NCI-H1417 (cell line): ENCODE measurements at regions not wholly inside any gene's neighbourhood (a gene's known extent, or its start where the extent isn't known, plus 50 kb on each side); places are given as distances from the start of the nearest gene placed in this dataset.
"Not testable (repeated sequence)": the region's sequence is repeated elsewhere in the genome, so short reads cannot be mapped to it uniquely, and the experiment has no call there.

Experiments used
- DNase-seq, 3 experiments: peaks; one replicate each; lab custom pipeline; 2025; lab: John Stamatoyannopoulos, UW

DNA sequence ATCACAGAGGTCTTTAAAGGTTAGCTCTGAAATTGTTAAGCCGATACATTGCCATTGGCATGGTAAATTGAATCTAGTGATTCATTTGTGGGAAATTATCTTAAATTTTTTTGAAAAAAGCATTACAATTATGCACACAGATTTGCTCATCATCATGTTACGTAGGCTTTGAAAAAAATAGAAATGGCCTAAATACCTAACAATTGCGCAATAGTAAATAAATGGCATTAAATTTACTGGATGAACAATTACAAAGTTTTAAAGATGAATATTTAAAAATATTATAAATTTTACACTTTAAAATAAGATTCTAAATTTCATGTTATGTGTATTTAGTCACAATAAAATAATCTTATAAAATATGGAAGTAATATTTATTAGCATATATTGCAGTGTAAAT, 171.3 kb downstream of the RPRM start:
- no peak for DNase-seq

DNA sequence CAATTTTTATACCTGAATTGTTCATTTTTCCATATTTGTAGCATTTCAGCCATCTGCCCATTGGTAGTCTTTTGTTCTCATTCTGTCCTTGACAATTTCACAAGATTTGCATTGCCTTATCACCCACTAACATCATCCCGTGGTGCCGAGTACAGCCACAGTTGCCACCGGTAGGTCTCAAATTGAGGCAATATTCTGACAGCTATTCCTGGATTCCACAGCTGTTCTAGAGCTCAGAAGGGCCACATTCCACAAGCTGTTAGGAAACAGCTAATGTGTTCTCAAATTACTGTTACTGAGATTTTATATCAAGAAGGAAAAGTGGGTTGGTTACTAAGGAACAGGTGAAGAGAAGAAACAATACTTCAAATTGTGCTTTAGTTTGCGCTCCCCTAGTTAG, 178.8 kb downstream of the RPRM start:
- no peak for DNase-seq

DNA sequence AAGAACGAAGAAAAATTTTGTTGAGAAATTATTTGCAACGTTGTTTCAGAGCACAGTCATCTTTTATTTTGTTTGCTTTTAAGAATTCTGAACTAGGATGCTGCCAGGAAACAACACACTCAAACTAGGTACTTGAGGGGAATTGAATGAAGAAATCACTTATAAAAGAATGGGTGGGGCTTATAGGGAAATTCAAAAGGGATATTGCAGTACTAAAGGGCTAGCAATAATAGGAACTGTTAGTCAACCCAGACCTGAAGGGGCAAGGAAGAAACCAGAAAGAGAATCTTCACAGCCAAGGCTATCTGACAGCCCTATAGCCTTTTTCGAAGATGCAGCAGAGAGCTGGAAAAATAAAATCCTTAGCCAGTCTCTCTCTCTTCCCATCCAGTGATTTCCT, 179.3 kb downstream of the RPRM start:
- DNase-seq, result no peak

DNA sequence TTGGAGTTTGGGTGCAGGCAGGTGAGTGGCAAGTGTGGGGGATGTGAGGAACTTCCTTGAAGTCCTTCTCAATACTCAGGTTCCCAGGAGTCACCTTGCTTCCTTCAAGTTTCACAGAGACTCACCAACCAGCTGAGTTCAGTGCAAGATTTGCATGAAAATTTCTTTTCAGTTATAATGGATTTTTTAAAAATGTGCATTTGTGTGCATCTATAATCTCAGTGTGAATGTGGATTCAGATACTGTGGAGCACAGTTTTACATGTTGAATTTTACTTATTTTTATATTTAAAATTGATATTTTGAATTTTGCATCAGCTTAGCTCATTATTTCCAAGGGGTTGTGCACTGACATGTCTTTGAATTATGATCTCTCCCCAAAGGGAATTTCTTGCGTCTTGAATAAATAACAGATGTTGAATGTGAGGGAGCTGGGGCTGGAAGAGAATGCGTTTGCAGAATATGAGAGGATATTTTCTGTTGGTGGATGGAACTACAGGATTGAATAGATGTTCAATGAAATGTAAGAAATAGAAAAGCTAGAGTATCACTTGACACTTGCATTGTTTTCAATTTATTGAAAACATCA, 184.3 kb downstream of the RPRM start:
- no peak for DNase-seq

DNA sequence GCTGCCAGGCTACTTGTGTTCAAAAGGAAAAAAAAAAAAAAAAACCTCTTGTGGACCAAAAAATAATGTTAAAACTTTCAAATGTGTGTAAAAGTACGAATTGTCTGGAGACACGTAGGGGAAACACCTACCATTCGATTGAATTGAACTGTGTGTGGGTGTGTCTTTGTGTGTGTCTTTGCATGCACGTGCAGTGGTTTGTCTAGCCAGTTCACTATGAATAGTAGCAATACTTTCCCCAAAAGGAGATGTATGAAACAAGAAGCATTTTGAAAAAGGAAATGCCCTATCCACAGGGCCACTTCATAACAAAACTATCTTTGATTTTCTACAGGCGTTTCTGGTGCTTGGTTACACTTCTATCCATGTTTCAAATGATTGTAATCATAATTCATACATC, 186.8 kb downstream of the RPRM start:
- DNase-seq, result no peak

DNA sequence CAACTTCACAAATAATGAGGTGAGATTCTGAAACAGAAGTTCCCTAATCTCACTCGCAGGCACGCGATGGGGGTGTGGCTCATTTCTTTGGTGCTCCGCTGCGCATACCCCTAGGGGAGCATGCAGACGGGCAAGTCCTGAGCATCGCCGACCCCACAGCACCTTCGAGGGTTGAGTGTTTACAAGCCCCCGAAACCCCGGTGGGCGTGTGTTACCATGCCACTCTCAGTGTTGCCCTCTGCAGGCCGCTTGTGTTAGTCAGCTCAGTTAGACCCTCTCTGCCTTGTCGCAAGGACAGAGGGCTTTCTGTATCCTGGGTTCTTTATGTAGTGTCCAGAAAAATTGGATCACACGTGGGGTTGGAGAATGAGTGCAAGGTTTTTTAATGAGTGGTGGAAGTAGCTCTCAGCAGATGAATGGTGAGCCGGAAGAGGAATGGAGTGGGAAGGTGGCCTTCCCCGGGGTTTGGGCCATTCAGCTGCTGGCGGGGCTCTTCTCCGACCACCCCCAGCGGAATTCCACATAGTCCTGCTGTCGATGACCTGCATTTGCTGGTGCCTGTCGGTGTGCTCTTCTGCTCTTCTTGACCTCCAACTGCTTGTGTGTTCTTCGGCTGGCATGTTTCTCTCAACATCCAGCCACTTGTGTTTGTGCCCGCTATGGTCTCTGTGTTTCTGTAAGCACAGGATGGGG, 191.3 kb downstream of the RPRM start:
- DNase-seq, result no peak

DNA sequence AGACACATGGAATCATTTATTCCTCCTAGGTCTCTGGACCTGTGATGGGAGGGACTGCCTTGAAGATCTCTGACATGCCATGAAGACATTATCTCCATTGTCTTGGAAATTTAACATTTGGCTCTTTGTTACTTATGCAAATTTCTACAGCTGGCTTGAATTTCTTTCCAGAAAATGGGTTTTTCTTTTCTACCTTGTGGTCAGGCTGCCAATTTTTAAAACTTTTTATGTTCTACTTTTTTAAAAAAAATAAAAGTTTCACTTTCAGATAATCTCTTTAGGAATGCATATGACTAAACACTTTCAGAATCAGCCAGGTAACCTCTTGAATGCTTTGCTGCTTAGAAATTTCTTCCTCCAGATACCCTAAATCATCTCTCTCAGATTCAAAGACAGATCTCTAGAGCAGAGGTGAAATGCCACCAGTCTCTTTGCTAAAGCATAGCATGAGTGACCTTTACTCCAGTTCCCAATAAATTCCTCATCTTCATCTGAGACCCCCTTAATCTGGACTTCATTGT, 209.6 kb downstream of the RPRM start:
- no peak for DNase-seq

DNA sequence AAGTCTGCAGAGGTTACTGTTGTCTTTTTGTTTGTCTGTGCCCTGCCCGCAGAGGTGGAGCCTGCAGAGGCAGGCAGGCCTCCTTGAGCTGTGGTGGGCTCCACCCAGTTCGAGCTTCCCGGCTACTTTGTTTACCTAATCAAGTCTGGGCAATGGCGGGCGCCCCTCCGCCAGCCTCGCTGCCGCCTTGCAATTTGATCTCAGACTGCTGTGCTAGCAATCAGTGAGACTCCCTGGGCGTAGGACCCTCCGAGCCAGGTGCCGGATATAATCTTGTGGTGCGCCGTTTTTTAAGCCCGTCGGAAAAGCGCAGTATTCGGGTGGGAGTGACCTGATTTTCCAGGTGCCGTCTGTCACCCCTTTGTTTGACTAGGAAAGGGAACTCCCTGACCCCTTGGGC, 221.7 kb downstream of the RPRM start:
- DNase-seq, result not testable (repeated sequence)

DNA sequence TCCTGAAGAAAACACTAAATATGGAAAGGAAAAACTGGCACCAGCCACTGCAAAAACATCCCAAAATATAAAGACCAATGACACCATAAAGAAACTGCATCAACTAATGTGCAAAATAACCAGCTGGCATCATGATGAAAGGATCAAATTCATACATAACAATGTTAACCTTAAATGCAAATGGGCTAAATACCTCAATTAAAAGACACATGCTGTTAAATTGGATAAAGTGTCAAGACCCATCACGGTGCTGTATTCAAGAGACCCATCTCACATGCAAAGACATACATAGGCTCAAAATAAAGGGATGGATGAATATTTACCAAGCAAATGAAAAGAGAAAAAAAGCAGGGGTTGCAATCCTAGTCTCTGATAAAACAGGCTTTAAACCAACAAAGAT, 231.9 kb downstream of the RPRM start:
- DNase-seq, result not testable (repeated sequence)

DNA sequence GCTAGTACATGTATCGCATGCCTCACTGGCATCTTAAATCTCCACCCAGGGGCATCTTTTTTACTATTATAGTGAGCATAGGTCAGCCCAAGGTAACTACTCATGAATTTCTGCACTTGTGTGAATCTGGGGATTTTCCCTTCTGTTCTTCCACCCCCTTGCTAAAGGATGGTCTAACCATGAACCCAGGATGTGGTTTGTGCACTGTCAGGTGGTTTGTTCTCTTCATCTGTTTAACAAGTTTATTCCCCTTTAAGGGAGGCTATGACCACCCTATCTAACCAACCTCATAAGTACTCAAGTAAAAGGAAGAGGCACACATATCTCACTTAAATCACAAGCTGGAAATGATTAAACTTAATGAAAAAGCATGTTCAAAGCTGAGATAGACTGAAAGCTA, 243.0 kb downstream of the RPRM start:
- DNase-seq, result no peak

DNA sequence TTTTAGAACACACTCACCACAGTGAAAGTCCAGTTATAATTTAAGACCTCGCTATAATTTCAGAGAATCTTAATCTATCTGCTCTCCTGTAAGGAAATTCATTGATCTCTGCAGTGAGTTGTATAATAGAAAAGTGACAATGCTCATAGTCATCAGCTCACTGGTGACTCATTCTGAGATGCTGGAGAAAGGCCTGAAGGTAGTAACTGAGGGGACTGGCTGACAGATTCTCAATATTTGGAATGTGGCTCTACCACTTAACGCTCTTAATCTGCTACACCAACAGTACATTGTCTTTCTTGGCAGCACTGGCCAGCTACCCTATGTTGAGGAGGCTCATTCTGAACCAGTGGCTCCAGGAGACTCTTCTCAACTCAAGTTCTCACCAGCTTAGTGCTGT, 246.1 kb downstream of the RPRM start:
- no peak for DNase-seq

DNA sequence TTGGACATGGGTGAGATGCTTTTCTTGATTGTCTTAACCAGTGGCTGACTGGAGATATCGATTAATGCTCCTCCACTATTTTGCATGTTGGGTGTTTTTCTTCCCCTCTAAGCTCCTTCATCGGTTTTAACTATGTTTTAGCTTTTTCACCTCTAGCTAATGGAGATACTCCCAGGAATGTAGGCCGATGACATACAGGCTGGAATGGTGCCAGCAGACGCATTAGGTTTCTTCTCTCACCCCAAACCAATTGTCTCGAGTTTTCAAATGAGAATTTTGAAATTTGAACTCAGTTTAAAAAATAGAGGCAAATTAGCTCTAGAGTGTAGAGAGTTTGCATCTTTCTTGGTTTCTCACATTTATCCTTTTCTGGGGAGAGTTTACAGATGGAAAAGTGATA, 247.6 kb downstream of the RPRM start:
- DNase-seq, result peak in 2 of 3 experiments; percentile 40 to 57

DNA sequence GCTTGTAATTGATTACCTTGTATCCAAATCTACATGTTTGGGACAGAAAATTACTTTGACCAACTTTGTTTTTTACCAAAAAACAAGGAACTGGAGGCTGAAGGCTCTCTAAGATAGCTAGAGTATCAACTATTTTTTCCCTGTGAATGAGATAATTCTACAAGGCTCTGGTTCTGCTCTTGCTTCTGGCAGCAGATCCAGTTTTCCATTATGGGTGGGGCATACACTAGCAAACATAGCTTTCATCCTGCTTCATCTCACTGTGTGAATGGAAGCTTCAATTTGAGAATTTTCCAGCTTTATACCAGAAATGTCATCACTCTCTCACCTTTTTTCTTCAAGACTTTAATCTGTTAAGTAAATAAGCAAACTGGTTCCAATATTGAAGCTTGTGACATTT, 249.7 kb downstream of the RPRM start:
- DNase-seq, result no peak

DNA sequence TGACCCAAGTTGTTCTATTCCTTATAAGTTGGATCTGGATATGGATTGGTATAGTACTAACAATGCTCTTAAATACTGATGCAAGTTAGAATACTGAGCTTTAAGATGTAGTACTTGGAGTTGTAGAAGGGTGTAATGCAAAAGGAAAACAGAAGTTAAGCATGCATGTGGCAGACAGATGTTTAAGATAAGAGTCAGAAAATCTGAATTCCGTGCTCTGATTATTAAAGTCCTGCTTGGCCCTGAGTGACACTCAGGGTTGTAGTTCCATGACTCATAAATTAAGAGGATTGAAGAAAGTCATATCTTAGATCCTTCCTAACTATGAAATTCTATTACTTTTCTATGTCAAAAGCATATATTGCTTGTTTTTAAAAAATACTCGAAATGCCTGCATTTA, 250.6 kb downstream of the RPRM start:
- no peak for DNase-seq

DNA sequence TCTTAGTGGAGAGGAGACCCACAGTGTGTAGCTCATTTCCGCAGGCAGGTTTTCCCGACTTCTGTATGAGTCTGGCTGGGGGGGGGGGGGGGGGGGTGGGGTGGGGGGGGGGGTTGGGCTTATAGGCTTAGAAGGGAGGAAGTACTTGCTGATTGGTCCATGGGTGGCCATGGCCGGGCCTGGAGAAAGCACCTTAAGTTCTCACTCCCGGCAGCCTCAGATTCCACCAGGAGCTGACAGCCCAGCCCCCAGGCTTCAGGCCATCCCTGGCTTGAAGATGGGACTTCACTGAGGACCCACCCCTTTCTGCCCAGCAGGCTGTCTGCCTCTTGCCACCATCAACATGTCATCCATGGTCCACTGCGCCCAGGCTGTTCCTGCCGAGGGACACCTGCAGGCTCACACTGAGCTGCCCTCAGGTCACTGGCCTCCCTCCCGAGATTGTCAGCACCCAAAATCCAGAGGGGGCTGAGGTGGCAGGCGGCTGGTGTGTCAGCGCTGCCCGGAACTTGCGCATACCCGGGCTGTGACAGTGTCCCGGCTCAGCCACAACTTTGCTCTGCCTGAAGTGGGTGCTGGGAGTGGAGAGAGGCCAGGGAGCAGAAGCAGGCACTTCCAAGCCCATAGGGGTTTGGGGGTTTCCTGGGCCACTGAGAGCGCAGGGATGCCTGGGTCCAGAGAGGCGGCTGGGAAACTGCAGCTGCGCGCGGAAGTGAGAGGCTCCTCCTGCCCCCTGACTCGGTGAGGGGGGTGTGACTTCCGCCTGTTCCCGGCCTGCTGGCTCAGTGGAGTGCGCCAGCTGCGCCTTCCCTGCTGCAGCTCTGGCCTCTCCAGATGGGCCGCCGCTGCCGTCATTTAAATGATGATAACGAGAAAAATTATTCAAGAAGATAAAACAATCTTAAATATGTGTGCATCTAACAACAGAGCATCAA, 256.1 kb downstream of the RPRM start:
- DNase-seq, result no peak

DNA sequence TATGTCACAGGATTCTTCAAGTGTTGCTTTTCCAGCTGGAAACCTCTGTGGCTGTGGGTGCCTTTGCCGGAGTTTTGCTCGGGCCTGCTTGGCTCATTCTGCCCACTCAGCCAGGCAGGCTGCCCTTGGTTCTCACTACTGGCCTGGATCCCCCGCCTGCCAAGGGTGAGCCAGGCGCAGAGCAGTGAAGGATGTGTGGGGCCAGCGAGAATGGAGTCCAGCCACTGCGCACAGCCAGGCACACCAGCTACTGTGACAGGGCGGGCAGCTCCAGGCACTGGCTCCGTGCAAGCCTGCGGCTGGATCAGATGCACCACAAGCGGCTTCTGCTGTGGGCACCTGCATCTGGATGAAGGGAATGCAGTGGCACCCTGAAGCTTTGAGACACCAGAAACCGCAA, 257.1 kb downstream of the RPRM start:
- DNase-seq, result no peak

DNA sequence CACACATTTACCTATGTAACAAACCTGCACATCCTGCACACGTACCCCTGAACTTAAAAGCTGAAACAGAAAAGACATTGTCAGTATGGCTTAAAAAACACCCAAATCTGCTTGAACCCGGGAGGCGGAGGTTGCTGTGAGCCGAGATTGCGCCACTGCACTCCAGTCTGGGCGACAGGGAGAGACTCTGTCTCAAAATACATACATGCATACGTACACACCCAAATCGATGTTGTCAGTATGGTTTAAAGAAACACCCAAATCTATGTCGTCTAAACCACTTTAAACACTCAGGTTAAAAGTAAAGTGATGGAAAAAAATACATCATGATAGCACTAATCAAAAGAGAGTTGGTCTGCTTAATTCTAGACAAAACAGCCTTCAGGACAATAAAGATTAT, 257.5 kb downstream of the RPRM start:
- no peak for DNase-seq

DNA sequence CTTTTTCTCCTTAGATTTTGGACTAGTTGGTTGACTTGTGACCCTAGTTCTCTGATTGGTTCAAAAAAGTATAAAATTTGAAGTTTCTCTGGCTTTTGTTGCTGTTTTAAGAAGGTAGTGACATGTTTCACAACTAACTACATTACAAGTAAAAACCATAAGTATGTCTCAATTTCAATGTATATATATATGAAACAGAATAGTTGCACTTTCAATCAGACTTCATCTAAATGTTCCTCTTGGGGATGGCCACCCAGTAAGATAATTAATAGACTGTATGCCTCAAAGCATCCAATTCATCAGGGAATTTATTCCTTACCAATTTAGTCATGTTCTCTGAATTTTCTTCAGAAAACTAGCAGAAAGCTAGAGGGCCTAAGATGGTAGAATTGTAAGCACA, 259.7 kb downstream of the RPRM start:
- DNase-seq, result no peak

DNA sequence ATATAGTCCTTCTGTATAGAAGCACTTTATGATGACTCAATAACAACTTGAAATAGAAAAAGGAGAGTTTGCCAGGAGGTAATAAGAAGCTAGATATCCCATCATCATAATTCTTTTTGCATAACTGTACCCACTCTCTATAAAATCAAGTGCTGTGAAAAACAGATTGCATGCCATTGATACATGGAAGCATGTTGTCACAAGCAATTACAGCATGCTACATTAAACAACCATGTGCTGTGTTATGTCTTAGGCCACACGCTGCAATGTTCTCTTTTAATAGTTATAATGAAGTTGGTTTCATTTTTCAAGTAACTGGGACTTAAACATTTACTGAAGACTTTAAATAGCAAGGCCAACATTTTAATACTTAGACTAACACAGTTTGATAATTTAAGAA, 264.2 kb downstream of the RPRM start:
- no peak for DNase-seq

DNA sequence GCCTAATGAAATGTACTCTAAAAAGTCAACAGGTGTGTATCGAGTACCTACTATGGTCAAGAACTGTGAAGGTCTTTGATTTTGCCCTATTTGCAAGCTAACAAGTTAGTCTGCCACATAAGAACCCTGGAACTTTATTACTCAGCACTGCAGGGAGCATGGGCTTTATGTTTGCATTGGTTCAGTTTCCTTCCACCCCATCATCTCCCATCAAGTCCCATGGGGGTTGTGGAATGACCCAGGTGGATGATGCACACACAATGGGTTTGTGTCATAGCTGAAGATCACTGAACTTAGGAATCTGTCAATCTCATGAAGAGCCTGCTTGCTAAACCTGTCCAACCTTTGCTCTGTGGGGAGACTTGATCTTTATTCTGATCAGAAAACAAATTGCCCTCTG, 265.5 kb downstream of the RPRM start:
- peak in 2 of 3 experiments; percentile 3 to 11 for DNase-seq

DNA sequence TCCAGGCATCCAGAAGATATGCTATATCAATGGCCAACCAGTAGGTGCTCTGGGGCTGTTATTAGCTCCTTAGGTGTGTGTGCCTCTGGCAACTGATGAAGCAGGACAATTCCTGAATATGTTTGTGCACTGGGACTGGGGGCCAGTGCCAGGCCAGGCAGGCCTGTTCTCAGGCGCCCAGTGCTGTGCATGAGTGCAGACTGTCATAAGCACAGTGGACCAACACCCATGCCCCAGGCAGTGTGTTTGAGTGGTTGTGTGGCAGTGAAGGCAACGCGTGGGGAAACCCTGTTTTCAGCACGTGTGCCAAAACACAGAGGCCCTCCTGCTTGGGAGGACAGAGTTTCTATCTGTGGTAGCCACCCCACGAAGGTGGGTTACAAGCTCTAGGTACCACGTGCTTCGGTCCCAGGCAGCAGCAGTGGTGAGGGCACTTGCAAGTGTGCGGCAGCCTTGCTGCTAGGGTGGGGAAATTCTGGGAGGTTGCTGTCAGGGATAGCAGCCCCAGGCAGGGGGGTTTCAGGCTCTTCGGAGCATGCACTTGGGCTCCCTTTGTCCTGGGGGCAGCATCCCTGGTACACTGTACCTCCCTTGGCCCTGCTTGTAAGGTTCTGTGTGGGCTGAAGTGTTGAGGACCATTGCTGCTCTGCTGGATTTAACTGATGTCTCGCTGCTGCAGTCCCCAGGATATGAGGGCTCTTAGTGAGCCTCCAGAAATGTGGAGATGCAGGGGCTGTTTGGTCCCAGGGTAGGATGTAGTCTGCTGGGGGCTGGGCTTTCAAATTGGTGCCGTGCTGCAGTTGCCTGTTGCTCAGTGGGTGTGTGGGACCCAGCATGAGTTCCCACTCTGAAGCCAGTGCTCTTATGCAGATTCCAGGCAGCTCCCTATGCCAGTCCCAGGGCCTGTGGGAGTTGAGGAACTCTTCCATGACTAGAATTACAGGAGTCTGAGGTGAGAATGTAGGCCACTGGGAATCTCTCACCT, 280.9 kb downstream of the RPRM start:
- DNase-seq, result no peak
